HG02870 (cell line): ENCODE measurements at regions not wholly inside any gene's neighbourhood (a gene's known extent, or its start where the extent isn't known, plus 50 kb on each side); places are given as distances from the start of the nearest gene placed in this dataset.
"Not testable (repeated sequence)": the region's sequence is repeated elsewhere in the genome, so short reads cannot be mapped to it uniquely, and the experiment has no call there.

Source experiments
- ATAC-seq: cut with Tn5 transposase; IDR thresholded peaks from one replicate; pipeline ENCODE4 v1.9.1; 2021; ENCODE audit warnings: mild to moderate bottlenecking, moderate library complexity; ENCODE audit not compliant: unreplicated experiment

- ATAC-seq = no peak
These were observed 256.0 kb downstream of the SV2B start for GRCh38 chr15:91356083-91356482.

- no peak for ATAC-seq
These were observed 257.0 kb downstream of the SV2B start for GRCh38 chr15:91357011-91357410.

- ATAC-seq = no peak
These were observed 257.4 kb downstream of the SV2B start for GRCh38 chr15:91357486-91357885.

- ATAC-seq = no peak
These were observed 258.3 kb downstream of the SV2B start for GRCh38 chr15:91358405-91358804.

GRCh38 chr15:91361696-91362095 lies 261.6 kb downstream of the SV2B start:
- ATAC-seq = not testable (repeated sequence)

- ATAC-seq = no peak
These were observed 266.1 kb downstream of the SV2B start for GRCh38 chr15:91366111-91366510.

- ATAC-seq = no peak
These were observed 268.6 kb downstream of the SV2B start for GRCh38 chr15:91368611-91369010.

GRCh38 chr15:91369823-91370222 lies 269.8 kb downstream of the SV2B start:
- ATAC-seq = no peak

- ATAC-seq = not testable (repeated sequence)
These were observed 271.3 kb downstream of the SV2B start for GRCh38 chr15:91371345-91371744.

GRCh38 chr15:91374336-91374735 lies 274.3 kb downstream of the SV2B start:
- no peak for ATAC-seq

- ATAC-seq = no peak
These were observed 276.0 kb downstream of the SV2B start for GRCh38 chr15:91376038-91376437.

GRCh38 chr15:91380114-91380513 lies 280.1 kb downstream of the SV2B start:
- ATAC-seq = no peak

- ATAC-seq = no peak
These were observed 283.5 kb downstream of the SV2B start for GRCh38 chr15:91383532-91383931.

GRCh38 chr15:91384189-91384730 lies 284.2 kb downstream of the SV2B start:
- no peak for ATAC-seq

GRCh38 chr15:91385311-91385710 lies 285.3 kb downstream of the SV2B start:
- no peak for ATAC-seq

- ATAC-seq = no peak
These were observed 293.1 kb downstream of the SV2B start for GRCh38 chr15:91393186-91393585.

- no peak for ATAC-seq
These were observed 300.4 kb downstream of the SV2B start for GRCh38 chr15:91400481-91400880.

- no peak for ATAC-seq
These were observed 307.3 kb downstream of the SV2B start for GRCh38 chr15:91407269-91407889.

- no peak for ATAC-seq
These were observed 308.5 kb downstream of the SV2B start for GRCh38 chr15:91408476-91409076.

GRCh38 chr15:91409387-91409786 lies 309.3 kb downstream of the SV2B start:
- ATAC-seq = no peak

- no peak for ATAC-seq
These were observed 311.5 kb downstream of the SV2B start for GRCh38 chr15:91411586-91411985.

GRCh38 chr15:91412138-91412928 lies 312.3 kb downstream of the SV2B start:
- no peak for ATAC-seq
